CD14-positive monocyte (primary cell): ENCODE measurements at regions not wholly inside any gene's neighbourhood (a gene's known extent, or its start where the extent isn't known, plus 50 kb on each side); places are given as distances from the start of the nearest gene placed in this dataset.
A peak's percentile ranks its signal among the peaks of the same experiment; 100 is the strongest.

Experiments
- DNase-seq, 3 donors: peaks; one replicate each; pipeline ENCODE4 v3.0.0-alpha.2; 2011 to 2022
- H2AFZ ChIP-seq: 2 replicates; pipeline ENCODE4 v1.6.0; 2012; ENCODE audit warnings: mild to moderate bottlenecking, low read depth, low read length, inconsistent platforms; ENCODE audit not compliant: insufficient read depth, poor library complexity, severe bottlenecking
- H3K27ac ChIP-seq, 2 donors: 1 replicate in 1 of 2; 2 replicates in 1 of 2; pipeline ENCODE4 v1.5.1; 2012 to 2013; ENCODE audit warnings: low read length in 2 of 2, control low read depth in 1 of 2, inconsistent platforms in 1 of 2, low read depth in 1 of 2, mild to moderate bottlenecking in 1 of 2
- H3K27me3 ChIP-seq, 2 donors: one replicate each; pipeline versions ENCODE4 v1.6.0 to v1.6.1; 2011 to 2013; ENCODE audit warnings: low read length in 2 of 2; ENCODE audit not compliant: control insufficient read depth in 2 of 2, insufficient read depth in 2 of 2
- H3K36me3 ChIP-seq, 2 donors: replicated peaks in 1 of 2; 1 replicate in 1 of 2; 2 replicates in 1 of 2; pipeline versions ENCODE4 v1.5.1 to v1.6.1; 2012 to 2013; ENCODE audit warnings: low read length in 2 of 2, control low read depth in 1 of 2, inconsistent platforms in 1 of 2, mild to moderate bottlenecking in 1 of 2; ENCODE audit not compliant: insufficient read depth in 2 of 2, control insufficient read depth in 1 of 2
- H3K4me1 ChIP-seq, 2 donors: 1 replicate in 1 of 2; 2 replicates in 1 of 2; pipeline versions ENCODE4 v1.5.1 to v1.6.1; 2012 to 2013; ENCODE audit warnings: low read length in 2 of 2, control low read depth in 1 of 2, inconsistent platforms in 1 of 2, mild to moderate bottlenecking in 1 of 2, moderate library complexity in 1 of 2; ENCODE audit not compliant: insufficient read depth in 2 of 2, control insufficient read depth in 1 of 2
- H3K4me2 ChIP-seq: replicated peaks from 2 replicates; pipeline ENCODE3; 2012; ENCODE audit warnings: low read length, moderate library complexity, mild to moderate bottlenecking; ENCODE audit not compliant: poor library complexity, severe bottlenecking; ENCODE audit errors: extremely low read depth
- H3K4me3 ChIP-seq, 3 experiments: fragments of 200-600 bp in 1 of 3; sonication (generic) in 1 of 3; replicated peaks in 1 of 3; 1 replicate in 2 of 3; 2 replicates in 1 of 3; pipeline ENCODE4 v1.5.1; 2011 to 2013; ENCODE audit warnings: low read length in 3 of 3, mild to moderate bottlenecking in 3 of 3, control low read depth in 2 of 3, low read depth in 2 of 3, inconsistent platforms in 1 of 3, moderate library complexity in 1 of 3
- H3K79me2 ChIP-seq: 2 replicates; pipeline ENCODE4 v1.6.0; 2012; ENCODE audit warnings: mild to moderate bottlenecking, control low read depth, inconsistent platforms, low read length, moderate library complexity; ENCODE audit not compliant: insufficient read depth
- H3K9ac ChIP-seq: 2 replicates; pipeline ENCODE4 v1.6.0; 2017; ENCODE audit warnings: low read length, mild to moderate bottlenecking; ENCODE audit not compliant: insufficient read depth, poor library complexity, severe bottlenecking
- H3K9me3 ChIP-seq, 2 donors: replicated peaks in 1 of 2; 1 replicate in 1 of 2; 2 replicates in 1 of 2; pipeline versions ENCODE4 v1.5.1 to v1.6.1; 2012 to 2013; ENCODE audit warnings: low read length in 2 of 2, control low read depth in 1 of 2; ENCODE audit not compliant: control insufficient read depth in 1 of 2, insufficient read depth in 1 of 2
- H4K20me1 ChIP-seq: 2 replicates; pipeline ENCODE4 v1.6.0; 2012; ENCODE audit warnings: mild to moderate bottlenecking, low read length, control low read depth, moderate library complexity; ENCODE audit not compliant: insufficient read depth
- H3K27ac Mint-ChIP-seq, 7 donors: one replicate each; pipeline ENCODE4 v1.8.0; 2020; ENCODE audit warnings: mild to moderate bottlenecking in 7 of 7, mixed read lengths in 7 of 7, moderate library complexity in 6 of 7, inconsistent platforms in 2 of 7
- H3K27me3 Mint-ChIP-seq, 3 donors: one replicate each; pipeline ENCODE4 v1.8.0; 2021 to 2022; ENCODE audit warnings: low read depth in 3 of 3, mild to moderate bottlenecking in 3 of 3, mixed read lengths in 3 of 3, moderate library complexity in 3 of 3, inconsistent platforms in 1 of 3
- H3K36me3 Mint-ChIP-seq, 2 donors: one replicate each; pipeline ENCODE4 v1.8.0; 2020; ENCODE audit warnings: mixed read lengths in 2 of 2, inconsistent platforms in 1 of 2, mild to moderate bottlenecking in 1 of 2
- H3K4me1 Mint-ChIP-seq: one replicate; pipeline ENCODE4 v1.8.0; 2020; ENCODE audit warnings: mild to moderate bottlenecking, mixed read lengths
- H3K4me3 Mint-ChIP-seq, 2 donors: one replicate each; pipeline ENCODE4 v1.8.0; 2020; ENCODE audit warnings: mild to moderate bottlenecking in 2 of 2, mixed read lengths in 2 of 2, moderate library complexity in 1 of 2
- H3K9me3 Mint-ChIP-seq, 7 donors: one replicate each; pipeline ENCODE4 v1.8.0; 2020 to 2022; ENCODE audit warnings: mixed read lengths in 7 of 7, mild to moderate bottlenecking in 6 of 7, moderate library complexity in 6 of 7, inconsistent platforms in 2 of 7
- WGBS: methylation state at CpG from one replicate; pipeline ENCODE4 v1.1.5; 2013; ENCODE audit warnings: missing lambda C conversion rate; ENCODE audit not compliant: insufficient coverage; 5-methylcytosine and 5-hydroxymethylcytosine counted together
- intact Hi-C, 2 donors: fragments of 100-400 bp; cut with micrococcal nuclease; formaldehyde crosslinking; loops; one replicate each; pipeline versions ENCODE4 v1.15.0 to v1.15.1; 2023
- TF ChIP-seq, protein P1 (sequence below): fragments of 200-600 bp; IDR thresholded peaks from one replicate; pipeline ENCODE4 v1.8.0; 2022; ENCODE audit warnings: antibody characterized with exemption, mild to moderate bottlenecking

DNA sequence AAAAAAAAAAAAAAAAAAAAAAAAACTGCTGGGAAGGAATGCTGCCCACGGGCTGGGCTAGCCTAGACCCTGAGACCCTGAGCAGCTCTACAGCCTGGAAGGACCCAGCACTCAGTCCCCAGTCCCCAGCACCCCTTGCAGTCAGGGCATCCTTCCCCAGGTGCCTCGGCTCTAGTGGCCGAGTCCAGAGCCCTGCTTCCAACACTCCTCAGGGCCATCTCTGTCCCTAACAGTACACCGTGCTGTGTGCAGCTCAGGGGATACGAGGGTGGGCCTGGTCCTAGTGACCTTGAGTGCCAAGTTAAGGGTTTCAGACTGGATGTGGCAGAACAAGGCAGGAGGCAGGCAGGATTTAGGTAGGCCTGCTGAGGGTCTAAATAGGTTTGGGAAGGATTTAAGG, 50.2 kb upstream of the LRP8 start:
- peaks cover 2 to 12% (median 5%) of the 10 kb centered on the region in 3 donors for H3K27me3 Mint-ChIP-seq

DNA sequence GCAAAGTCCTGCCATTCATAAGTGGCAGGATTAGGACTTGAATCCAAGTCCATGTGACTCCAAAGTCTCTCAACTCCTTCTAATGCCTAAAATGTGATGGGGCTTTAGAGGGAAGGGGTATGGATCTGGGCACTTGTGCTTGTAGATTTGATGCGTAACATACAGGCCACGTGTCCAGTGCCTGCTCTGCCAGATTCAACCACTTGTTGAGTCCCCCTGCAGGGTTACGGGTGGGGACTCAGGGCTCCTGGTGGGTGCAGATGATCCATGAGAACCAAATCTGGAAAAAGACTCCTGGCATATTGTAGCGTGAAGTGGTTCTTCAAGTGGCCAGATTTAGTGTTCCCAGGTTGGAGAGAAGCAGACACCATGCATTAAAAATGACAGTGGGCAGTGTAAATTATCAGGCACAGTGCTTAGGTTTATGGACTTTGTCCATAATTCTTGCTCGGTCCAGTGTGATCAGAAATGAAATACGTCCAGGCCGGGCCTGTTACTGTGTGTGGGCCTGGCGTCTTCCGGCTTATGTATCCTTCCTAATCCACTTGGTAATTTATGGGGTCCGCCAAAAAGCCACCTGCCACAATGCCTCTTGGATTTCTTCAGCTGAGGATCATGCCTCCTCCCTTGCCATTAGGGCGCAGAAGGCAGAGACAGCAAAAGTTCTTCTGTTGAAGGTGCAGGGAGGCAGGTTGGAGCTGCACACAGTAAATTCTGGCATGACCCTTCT, 51.2 kb upstream of the LRP8 start:
- Mint-ChIP-seq H3K4me1 (no peaks in the 10 kb centered on the region), H3K36me3 (no peaks in the 10 kb centered on the region), H3K27me3 (peaks cover 2 to 17% (median 5%) of the 10 kb centered on the region in 3 donors), H3K4me3 (no peak overlapping the region), H3K27ac (no peak overlapping the region), H3K9me3 (no peaks in the 10 kb centered on the region)
- H3K79me2 ChIP-seq = no peaks in the 10 kb centered on the region
- no peak overlapping the region for H3K27ac ChIP-seq
- WGBS = 100% methylated on average over 8 of the region's 11 CpGs
- intact Hi-C loops = no loop called here
- no peaks in the 10 kb centered on the region for H3K4me1 ChIP-seq
- no peak overlapping the region for H3K9ac ChIP-seq
- no peaks in the 10 kb centered on the region for H4K20me1 ChIP-seq
- TF ChIP-seq, protein P1, sequence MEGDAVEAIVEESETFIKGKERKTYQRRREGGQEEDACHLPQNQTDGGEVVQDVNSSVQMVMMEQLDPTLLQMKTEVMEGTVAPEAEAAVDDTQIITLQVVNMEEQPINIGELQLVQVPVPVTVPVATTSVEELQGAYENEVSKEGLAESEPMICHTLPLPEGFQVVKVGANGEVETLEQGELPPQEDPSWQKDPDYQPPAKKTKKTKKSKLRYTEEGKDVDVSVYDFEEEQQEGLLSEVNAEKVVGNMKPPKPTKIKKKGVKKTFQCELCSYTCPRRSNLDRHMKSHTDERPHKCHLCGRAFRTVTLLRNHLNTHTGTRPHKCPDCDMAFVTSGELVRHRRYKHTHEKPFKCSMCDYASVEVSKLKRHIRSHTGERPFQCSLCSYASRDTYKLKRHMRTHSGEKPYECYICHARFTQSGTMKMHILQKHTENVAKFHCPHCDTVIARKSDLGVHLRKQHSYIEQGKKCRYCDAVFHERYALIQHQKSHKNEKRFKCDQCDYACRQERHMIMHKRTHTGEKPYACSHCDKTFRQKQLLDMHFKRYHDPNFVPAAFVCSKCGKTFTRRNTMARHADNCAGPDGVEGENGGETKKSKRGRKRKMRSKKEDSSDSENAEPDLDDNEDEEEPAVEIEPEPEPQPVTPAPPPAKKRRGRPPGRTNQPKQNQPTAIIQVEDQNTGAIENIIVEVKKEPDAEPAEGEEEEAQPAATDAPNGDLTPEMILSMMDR = no peak
- no peak overlapping the region for H3K4me2 ChIP-seq
- H2AFZ ChIP-seq = no peak overlapping the region
- H3K36me3 ChIP-seq = no peaks in the 10 kb centered on the region
- H3K4me3 ChIP-seq = no peak overlapping the region
- DNase-seq = no peak
- no peaks in the 10 kb centered on the region for H3K27me3 ChIP-seq
- no peaks in the 10 kb centered on the region for H3K9me3 ChIP-seq

More for the DNA sequence above, 50.2 kb upstream of the LRP8 start:
- no peaks in the 10 kb centered on the region for H3K79me2 ChIP-seq
- 91% methylated on average over 4 of the region's 5 CpGs for WGBS
- no peaks in the 10 kb centered on the region for H4K20me1 ChIP-seq
- H3K9me3 ChIP-seq = no peaks in the 10 kb centered on the region
- no peak overlapping the region for H3K4me2 ChIP-seq
- no peaks in the 10 kb centered on the region for H3K9me3 Mint-ChIP-seq
- H3K4me3 ChIP-seq = no peak overlapping the region
- H3K4me1 ChIP-seq = no peaks in the 10 kb centered on the region
- H3K36me3 Mint-ChIP-seq = no peaks in the 10 kb centered on the region
- intact Hi-C loops = no loop called here
- H2AFZ ChIP-seq = no peak overlapping the region
- no peaks in the 10 kb centered on the region for H3K4me1 Mint-ChIP-seq
- peak overlapping the region in 1 of 7 donors; percentile 20 for H3K27ac Mint-ChIP-seq
- H3K4me3 Mint-ChIP-seq = no peak overlapping the region
- TF ChIP-seq, protein P1 = no peak
- no peaks in the 10 kb centered on the region for H3K36me3 ChIP-seq
- H3K27me3 ChIP-seq = no peaks in the 10 kb centered on the region
- no peak overlapping the region for H3K27ac ChIP-seq
- no peak for DNase-seq
- H3K9ac ChIP-seq = no peak overlapping the region
